GM12891 (cell line): ENCODE measurements at regions not wholly inside any gene's neighbourhood (a gene's known extent, or its start where the extent isn't known, plus 50 kb on each side); places are given as distances from the start of the nearest gene placed in this dataset.

Source experiments
- POLR2A ChIP-seq: IDR thresholded peaks from 2 replicates; pipeline ENCODE4 v1.6.1; 2011; ENCODE audit warnings: low read depth, low read length, control low read depth
- POLR2AphosphoS5 ChIP-seq: IDR thresholded peaks from 2 replicates; pipeline ENCODE4 v1.6.1; 2011; ENCODE audit warnings: low read depth, low read length, control low read depth

DNA sequence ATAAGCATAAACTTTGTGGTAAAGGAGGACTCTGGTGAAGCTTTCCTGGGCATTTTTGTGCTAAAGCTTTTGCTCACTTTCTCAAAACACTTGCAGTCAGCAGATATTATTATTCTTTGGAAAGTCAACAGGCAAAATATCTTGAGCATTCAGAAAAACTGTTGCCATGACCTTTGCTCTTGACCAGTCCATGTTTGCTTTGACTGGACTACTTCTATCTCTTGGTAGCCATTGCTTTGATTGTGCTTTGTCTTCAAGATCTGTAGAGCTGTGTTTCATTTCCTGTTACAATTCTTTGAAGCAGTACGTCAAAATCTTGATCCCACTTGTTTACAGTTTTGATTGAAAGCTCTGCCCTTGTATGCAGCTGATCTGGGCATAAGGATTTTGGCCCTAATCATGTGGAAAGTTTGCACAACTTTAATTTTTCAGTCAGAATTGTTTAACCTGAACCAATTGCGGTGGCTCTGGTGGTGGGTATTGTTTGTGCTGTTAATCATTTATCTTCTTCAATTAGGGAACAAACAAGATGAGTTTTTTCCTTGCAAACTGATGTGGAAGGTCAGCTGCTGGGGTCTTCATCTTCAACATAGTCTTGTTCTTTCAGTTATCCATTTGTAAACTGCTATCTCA lies 121.5 kb upstream of the NUDT6 start:
- no peak for TF ChIP-seq POLR2AphosphoS5
- no peak for TF ChIP-seq POLR2A
